Muscle layer of colon (tissue), 2 donors: ENCODE measurements at regions not wholly inside any gene's neighbourhood (a gene's known extent, or its start where the extent isn't known, plus 50 kb on each side); places are given as distances from the start of the nearest gene placed in this dataset.

Experiments
- H3K27ac ChIP-seq: one replicate; pipeline ENCODE4 v1.7.0; 2013; ENCODE audit warnings: low read depth, mild to moderate bottlenecking, low read length, moderate library complexity
- H3K27me3 ChIP-seq, 2 donors: one replicate each; pipeline ENCODE4 v1.7.0; 2013; ENCODE audit warnings: low read length in 2 of 2, mild to moderate bottlenecking in 2 of 2; ENCODE audit not compliant: insufficient read depth in 2 of 2, control insufficient read depth in 1 of 2
- H3K36me3 ChIP-seq: one replicate; pipeline ENCODE4 v1.7.0; 2013; ENCODE audit warnings: mild to moderate bottlenecking, low read length; ENCODE audit not compliant: insufficient read depth
- H3K4me1 ChIP-seq: one replicate; pipeline ENCODE4 v1.7.0; 2013; ENCODE audit warnings: mild to moderate bottlenecking, low read length; ENCODE audit not compliant: insufficient read depth
- H3K4me3 ChIP-seq, 2 donors: one replicate each; pipeline ENCODE4 v1.7.0; 2013; ENCODE audit warnings: low read length in 2 of 2, low read depth in 1 of 2, mild to moderate bottlenecking in 1 of 2, moderate library complexity in 1 of 2
- H3K9ac ChIP-seq: one replicate; pipeline ENCODE4 v1.7.0; 2013; ENCODE audit warnings: low read length
- H3K9me3 ChIP-seq: one replicate; pipeline ENCODE4 v1.7.0; 2013; ENCODE audit warnings: mild to moderate bottlenecking, low read length
- donor health status: abdominal sarcoma.
- donor health status: Adenocarcinoma of cecum.

- H3K9me3 ChIP-seq: no peaks in the 10 kb centered on the region
- no peaks in the 10 kb centered on the region for H3K27me3 ChIP-seq
- no peak overlapping the region for H3K27ac ChIP-seq
- no peaks in the 10 kb centered on the region for H3K36me3 ChIP-seq
- no peak overlapping the region for H3K4me3 ChIP-seq
- H3K9ac ChIP-seq: no peak overlapping the region
- H3K4me1 ChIP-seq: peaks cover 16% of the 10 kb centered on the region
Observed at GRCh38 chr2:207236156-207236935, 70.6 kb upstream of the KLF7 start.

DNA sequence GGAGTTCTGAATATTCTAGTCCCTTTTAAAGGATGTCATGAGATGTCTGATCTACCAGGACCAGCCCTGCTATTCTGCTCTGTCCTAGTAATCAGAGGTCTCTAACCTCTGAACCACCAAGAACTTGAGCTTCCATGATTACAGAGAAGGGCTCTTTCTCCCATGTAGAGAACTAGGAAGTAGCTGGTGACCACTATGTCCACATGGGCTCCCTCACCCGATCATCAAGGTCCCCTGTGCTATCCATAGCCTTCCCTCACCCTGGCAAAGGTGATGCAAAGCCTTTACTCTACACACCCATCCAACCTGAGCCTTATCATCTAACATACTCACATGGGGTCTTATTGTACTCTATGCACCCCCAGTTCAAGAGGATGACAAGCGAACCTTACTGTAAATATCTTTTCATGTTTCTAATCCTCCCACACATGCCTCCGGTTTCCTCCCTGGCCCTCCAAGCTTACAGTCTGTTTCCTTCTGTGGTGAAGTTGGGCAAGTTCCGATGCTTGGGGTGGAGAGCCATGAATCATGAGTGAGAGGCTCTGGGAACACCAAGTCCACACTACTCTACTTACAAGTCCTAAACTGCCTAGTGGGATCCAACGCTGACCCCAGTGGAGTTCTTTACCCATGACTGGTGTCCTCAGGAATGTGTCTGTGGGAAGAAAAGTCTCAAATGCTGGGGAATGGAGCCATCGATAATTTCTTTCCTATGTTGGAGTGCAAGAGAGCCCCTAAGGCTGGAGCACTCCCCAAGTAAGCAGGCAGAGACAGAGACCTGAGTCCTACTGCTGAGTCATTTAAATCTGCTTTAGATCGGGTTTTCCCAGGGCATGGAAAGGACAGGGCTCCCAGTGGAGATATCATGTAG is 73.3 kb upstream of the KLF7 start:
- peak overlapping the region in 1 of 2 donors; percentile 11 for H3K4me3 ChIP-seq
- H3K27ac ChIP-seq: no peak overlapping the region

GRCh38 chr2:207239754-207240494 is 74.2 kb upstream of the KLF7 start:
- Histone ChIP-seq H3K4me1 (peaks cover 16% of the 10 kb centered on the region), H3K9ac (no peak overlapping the region), H3K27ac (no peak overlapping the region), H3K36me3 (no peaks in the 10 kb centered on the region), H3K4me3 (no peak overlapping the region), H3K27me3 (no peaks in the 10 kb centered on the region), H3K9me3 (no peaks in the 10 kb centered on the region)

More for the DNA sequence above, 73.3 kb upstream of the KLF7 start:
- Histone ChIP-seq H3K27me3 (no peaks in the 10 kb centered on the region), H3K36me3 (no peaks in the 10 kb centered on the region), H3K9ac (no peak overlapping the region), H3K9me3 (no peaks in the 10 kb centered on the region), H3K4me1 (peaks cover 16% of the 10 kb centered on the region)

- no peak overlapping the region for H3K4me3 ChIP-seq
- peaks cover 16% of the 10 kb centered on the region for H3K4me1 ChIP-seq
- H3K27ac ChIP-seq: no peak overlapping the region
- H3K27me3 ChIP-seq: no peaks in the 10 kb centered on the region
- no peaks in the 10 kb centered on the region for H3K36me3 ChIP-seq
- no peaks in the 10 kb centered on the region for H3K9me3 ChIP-seq
- no peak overlapping the region for H3K9ac ChIP-seq
Observed at GRCh38 chr2:207240649-207241048, 74.9 kb upstream of the KLF7 start.

DNA sequence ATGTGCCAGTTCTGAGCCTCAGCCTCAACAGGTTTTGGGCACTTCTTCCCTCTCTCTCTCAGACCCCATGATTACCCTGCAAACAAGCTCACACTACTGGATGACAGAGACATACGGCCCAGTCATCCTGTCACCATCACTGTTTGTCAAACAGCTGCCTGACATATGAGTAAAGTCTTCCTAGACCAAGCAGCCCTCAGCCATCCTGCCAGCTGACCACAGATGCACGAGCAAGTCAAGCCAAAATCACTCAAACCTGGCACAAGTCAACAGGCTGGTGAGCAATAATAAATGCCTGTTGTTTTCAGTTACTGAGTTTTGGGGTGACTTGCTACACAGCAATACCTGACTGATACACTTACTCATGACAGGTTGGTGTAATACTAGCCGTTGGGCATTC is 75.5 kb upstream of the KLF7 start:
- Histone ChIP-seq H3K4me3 (no peak overlapping the region), H3K27me3 (no peaks in the 10 kb centered on the region), H3K9ac (no peak overlapping the region), H3K4me1 (peaks cover 16% of the 10 kb centered on the region), H3K36me3 (no peaks in the 10 kb centered on the region), H3K9me3 (no peaks in the 10 kb centered on the region), H3K27ac (no peak overlapping the region)

DNA sequence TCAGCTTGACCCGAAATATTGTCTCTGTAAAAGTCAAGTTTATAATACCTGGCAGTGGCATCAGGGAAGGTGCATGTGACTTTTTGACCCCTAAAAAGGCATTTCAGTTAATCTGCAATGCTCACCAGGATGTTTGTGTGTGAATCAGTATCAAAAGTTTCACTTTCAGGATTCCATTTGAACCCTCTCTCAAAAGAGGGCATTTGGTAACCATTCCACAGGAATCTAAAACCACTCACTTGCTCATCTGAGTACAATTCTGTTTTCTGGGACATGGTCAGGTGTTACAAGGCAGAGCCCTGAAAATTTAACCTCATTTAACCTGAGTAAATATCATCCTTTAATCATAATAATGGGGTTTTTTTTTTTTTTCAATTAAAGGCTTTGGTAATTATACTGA is 77.9 kb upstream of the KLF7 start:
- Histone ChIP-seq H3K9ac (no peak overlapping the region), H3K4me1 (peaks cover 16% of the 10 kb centered on the region), H3K27ac (no peak overlapping the region), H3K4me3 (no peak overlapping the region), H3K9me3 (no peaks in the 10 kb centered on the region), H3K27me3 (no peaks in the 10 kb centered on the region), H3K36me3 (no peaks in the 10 kb centered on the region)

GRCh38 chr2:207244971-207245925 is 79.5 kb upstream of the KLF7 start:
- Histone ChIP-seq H3K4me3 (no peak overlapping the region), H3K27ac (no peak overlapping the region), H3K9ac (no peak overlapping the region), H3K4me1 (peaks cover under 1% of the 10 kb centered on the region), H3K27me3 (no peaks in the 10 kb centered on the region), H3K9me3 (no peaks in the 10 kb centered on the region), H3K36me3 (no peaks in the 10 kb centered on the region)

DNA sequence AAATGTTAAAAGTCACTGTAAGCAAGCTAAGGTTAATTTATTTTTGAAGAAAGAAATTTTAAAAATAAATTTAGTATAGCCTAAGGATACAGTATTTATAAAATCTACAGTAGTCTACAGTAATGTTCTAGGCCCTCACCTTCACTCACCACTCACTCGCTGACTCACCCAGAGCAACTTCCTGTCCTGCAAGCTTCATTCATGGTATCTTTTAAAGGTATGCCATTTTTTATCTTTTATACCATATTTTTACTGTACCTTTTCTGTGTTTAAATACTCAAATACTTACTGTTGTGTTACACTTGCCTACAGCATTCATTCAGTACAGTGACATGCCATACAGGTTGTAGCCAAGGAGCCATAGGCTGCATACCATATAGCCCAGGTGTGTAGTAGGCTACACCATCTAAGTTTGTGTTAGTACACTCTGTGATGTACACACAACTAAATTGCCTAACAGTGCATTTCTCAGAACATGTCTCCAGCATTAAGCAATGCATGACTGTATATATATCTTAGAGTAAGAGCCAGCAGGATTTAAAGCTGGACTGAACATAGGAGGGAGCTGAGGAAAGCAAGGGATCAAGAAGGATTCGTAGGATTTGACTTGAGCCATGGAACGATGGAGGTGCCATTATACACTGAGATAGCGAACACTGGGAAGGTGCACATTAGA is 83.1 kb upstream of the KLF7 start:
- no peaks in the 10 kb centered on the region for H3K27me3 ChIP-seq
- no peaks in the 10 kb centered on the region for H3K4me1 ChIP-seq
- H3K4me3 ChIP-seq: no peak overlapping the region
- no peaks in the 10 kb centered on the region for H3K9me3 ChIP-seq
- no peak overlapping the region for H3K27ac ChIP-seq
- H3K9ac ChIP-seq: no peak overlapping the region
- H3K36me3 ChIP-seq: no peaks in the 10 kb centered on the region

DNA sequence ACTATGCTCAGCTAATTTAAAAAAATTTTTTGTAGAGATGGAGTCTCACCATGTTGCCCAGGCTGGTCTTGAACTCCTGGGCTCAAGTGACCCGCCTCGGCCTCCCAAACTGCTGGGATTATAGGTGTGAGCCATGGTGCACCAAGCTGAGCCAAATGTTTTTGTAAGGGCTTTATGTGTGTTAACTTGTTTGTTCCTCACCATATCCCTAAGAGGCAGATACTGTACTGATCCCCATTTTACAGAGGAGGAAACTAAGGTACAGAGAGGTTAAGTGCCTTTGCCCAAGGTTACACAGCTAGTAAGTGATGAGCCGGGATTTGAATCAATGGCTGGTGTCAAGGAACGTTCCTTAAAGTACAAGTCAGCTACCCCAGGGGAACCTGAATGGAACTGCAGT is 85.3 kb upstream of the KLF7 start:
- Histone ChIP-seq H3K4me1 (peaks cover 19% of the 10 kb centered on the region), H3K9ac (no peak overlapping the region), H3K27me3 (no peaks in the 10 kb centered on the region), H3K36me3 (no peaks in the 10 kb centered on the region), H3K9me3 (no peaks in the 10 kb centered on the region), H3K4me3 (no peak overlapping the region), H3K27ac (no peak overlapping the region)

DNA sequence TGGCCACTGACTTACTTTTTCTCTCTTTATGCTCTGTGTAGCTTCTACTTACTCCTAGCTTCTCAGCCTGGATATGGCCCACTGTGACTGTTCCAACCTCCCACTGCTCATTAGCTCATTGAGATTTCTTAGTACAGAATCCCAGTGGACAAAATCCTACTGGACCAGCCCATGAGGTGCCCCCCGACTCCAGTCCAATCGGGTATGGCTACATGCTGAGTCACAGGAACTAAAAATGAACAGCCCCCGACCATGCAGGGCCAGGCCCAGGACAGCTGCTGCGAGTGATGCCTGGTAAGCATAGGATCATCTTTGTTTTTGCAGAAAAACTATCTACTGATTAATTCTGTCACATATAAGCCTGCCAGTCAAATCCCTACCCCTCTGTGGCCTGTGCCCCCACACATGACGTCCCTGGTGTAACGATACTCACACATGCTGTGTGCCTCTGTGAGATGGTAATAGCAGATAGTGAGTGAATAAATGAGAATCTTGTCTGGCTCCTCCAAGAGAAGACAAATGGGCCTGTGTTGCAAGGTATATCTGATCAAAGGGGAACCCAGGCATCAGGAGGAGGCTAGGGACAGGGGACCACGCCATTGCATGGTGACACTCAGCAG is 85.9 kb upstream of the KLF7 start:
- no peak overlapping the region for H3K9ac ChIP-seq
- H3K4me1 ChIP-seq: peaks cover 25% of the 10 kb centered on the region
- H3K9me3 ChIP-seq: no peaks in the 10 kb centered on the region
- H3K4me3 ChIP-seq: no peak overlapping the region
- H3K36me3 ChIP-seq: no peaks in the 10 kb centered on the region
- H3K27ac ChIP-seq: no peak overlapping the region
- no peaks in the 10 kb centered on the region for H3K27me3 ChIP-seq
